H1 (cell line): ENCODE measurements at regions not wholly inside any gene's neighbourhood (a gene's known extent, or its start where the extent isn't known, plus 50 kb on each side); places are given as distances from the start of the nearest gene placed in this dataset.

ENCODE experiments used
- CTCF ChIA-PET: fragments of 300-600 bp; sonication (Branson Sonifier 250); formaldehyde crosslinking; loops from one replicate; lab custom pipeline; 2021; ENCODE audit not compliant: partially characterized antibody; lab: Charles Lee
- POLR2A ChIA-PET: fragments of 300-600 bp; sonication (Branson Sonifier 250); formaldehyde crosslinking; loops from one replicate; lab custom pipeline; 2021; ENCODE audit warnings: inconsistent platforms; ENCODE audit not compliant: partially characterized antibody; lab: Charles Lee
- DNase-seq, 2 experiments: peaks; one replicate each; pipeline versions ENCODE4 v3.0.0 to v3.0.0-alpha.2; 2010 to 2022; ENCODE audit warnings: low spot score in 2 of 2, low read depth in 1 of 2, mixed read lengths in 1 of 2
- FAIRE-seq: peaks from 2 replicates; lab custom pipeline; 2011; peaks lifted over from hg19 to GRCh38; lab: Jason Lieb, UNC
- H2AFZ ChIP-seq: 2 replicates; pipeline ENCODE4 v1.8.1; 2012; ENCODE audit warnings: low read length, inconsistent platforms
- H2AK5ac ChIP-seq: 2 replicates; pipeline ENCODE4 v1.6.1; 2013; ENCODE audit warnings: low read depth, low read length
- H2BK120ac ChIP-seq: replicated peaks from 2 replicates; pipeline ENCODE3; 2013; ENCODE audit warnings: low read depth, low read length, inconsistent platforms
- H2BK12ac ChIP-seq: 2 replicates; pipeline ENCODE4 v1.6.1; 2013; ENCODE audit warnings: low read depth, low read length
- H2BK15ac ChIP-seq: 2 replicates; pipeline ENCODE4 v1.6.1; 2013; ENCODE audit warnings: low read length
- H2BK20ac ChIP-seq: 2 replicates; pipeline ENCODE4 v1.6.1; 2013; ENCODE audit warnings: low read length
- H2BK5ac ChIP-seq: 2 replicates; pipeline ENCODE4 v1.6.1; 2013; ENCODE audit warnings: low read depth, low read length
- H3K14ac ChIP-seq: 2 replicates; pipeline ENCODE4 v1.6.1; 2013; ENCODE audit warnings: inconsistent platforms; ENCODE audit not compliant: insufficient read length
- H3K18ac ChIP-seq: 2 replicates; pipeline ENCODE4 v1.6.1; 2013; ENCODE audit warnings: low read length; ENCODE audit errors: extremely low read depth
- H3K23ac ChIP-seq: 2 replicates; pipeline ENCODE4 v1.6.1; 2013; ENCODE audit warnings: inconsistent platforms; ENCODE audit not compliant: insufficient read length
- H3K23me2 ChIP-seq: 2 replicates; pipeline ENCODE4 v1.6.1; 2013; ENCODE audit warnings: low read depth, low read length
- H3K27ac ChIP-seq: 2 replicates; pipeline ENCODE4 v1.6.1; 2011; ENCODE audit warnings: low read depth, low read length, inconsistent platforms
- H3K27me3 ChIP-seq, 4 experiments: replicated peaks in 1 of 4; 1 replicate in 1 of 4; 2 replicates in 3 of 4; pipeline versions ENCODE4 v1.6.1 to v1.8.1; 2011 to 2013; ENCODE audit warnings: low read length in 3 of 4, mild to moderate bottlenecking in 3 of 4, inconsistent platforms in 2 of 4, mixed read lengths in 2 of 4, moderate library complexity in 1 of 4; ENCODE audit not compliant: control insufficient read depth in 3 of 4, insufficient read depth in 3 of 4; ENCODE audit errors: extremely low read depth in 1 of 4
- H3K36me3 ChIP-seq, 4 experiments: 2 replicates each; pipeline versions ENCODE4 v1.6.1 to v1.8.1; 2011 to 2013; ENCODE audit warnings: mild to moderate bottlenecking in 4 of 4, low read length in 3 of 4, moderate library complexity in 2 of 4, control low read depth in 1 of 4, inconsistent platforms in 1 of 4; ENCODE audit not compliant: insufficient read depth in 4 of 4, control insufficient read depth in 2 of 4
- H3K4ac ChIP-seq: replicated peaks from 2 replicates; pipeline ENCODE3; 2013; ENCODE audit warnings: low read length, low read depth, mixed read lengths, inconsistent platforms; ENCODE audit not compliant: insufficient read length
- H3K4me1 ChIP-seq, 4 experiments: replicated peaks in 1 of 4; 1 replicate in 1 of 4; 2 replicates in 3 of 4; pipeline versions ENCODE4 v1.6.1 to v1.8.1; 2011 to 2013; ENCODE audit warnings: low read length in 3 of 4, inconsistent platforms in 2 of 4, mixed read lengths in 1 of 4; ENCODE audit not compliant: insufficient read depth in 4 of 4, control insufficient read depth in 3 of 4
- H3K4me2 ChIP-seq, 2 experiments: 2 replicates each; pipeline versions ENCODE4 v1.6.1 to v1.8.1; 2011 to 2013; ENCODE audit warnings: low read depth in 2 of 2, low read length in 2 of 2, control low read depth in 1 of 2, inconsistent platforms in 1 of 2, mild to moderate bottlenecking in 1 of 2; ENCODE audit not compliant: insufficient read depth in 1 of 2
- H3K4me3 ChIP-seq, 4 experiments: fragments of 200-600, 300-600 bp in 1 of 4; sonication (generic), shearing (Covaris generic), sonication (Bioruptor Twin) in 1 of 4; 2 replicates each; pipeline versions ENCODE4 v1.5.1 to v1.8.1; 2011 to 2016; ENCODE audit warnings: low read length in 4 of 4, low read depth in 3 of 4, control low read depth in 2 of 4, inconsistent platforms in 2 of 4, mild to moderate bottlenecking in 2 of 4, mixed read lengths in 1 of 4, moderate library complexity in 1 of 4; ENCODE audit not compliant: insufficient read depth in 2 of 4; ENCODE audit errors: extremely low read depth in 1 of 4
- H3K56ac ChIP-seq: replicated peaks from 2 replicates; pipeline ENCODE3; 2013; ENCODE audit warnings: low read depth, mild to moderate bottlenecking, mixed read lengths, low read length, inconsistent platforms; ENCODE audit not compliant: insufficient read length
- H3K79me1 ChIP-seq: 2 replicates; pipeline ENCODE4 v1.6.1; 2013; ENCODE audit warnings: low read depth, low read length, control low read depth
- H3K79me2 ChIP-seq, 2 experiments: 2 replicates each; pipeline versions ENCODE4 v1.6.1 to v1.8.1; 2012 to 2013; ENCODE audit warnings: low read length in 2 of 2, mild to moderate bottlenecking in 2 of 2, inconsistent platforms in 1 of 2; ENCODE audit not compliant: insufficient read depth in 2 of 2, control insufficient read depth in 1 of 2
- H3K9ac ChIP-seq, 4 experiments: replicated peaks in 1 of 4; 1 replicate in 1 of 4; 2 replicates in 3 of 4; pipeline versions ENCODE4 v1.6.1 to v1.8.1; 2011 to 2013; ENCODE audit warnings: low read depth in 3 of 4, low read length in 3 of 4, control low read depth in 2 of 4, mild to moderate bottlenecking in 2 of 4, moderate library complexity in 2 of 4, inconsistent platforms in 1 of 4; ENCODE audit errors: extremely low read depth in 1 of 4
- H3K9me3 ChIP-seq, 2 experiments: 2 replicates each; pipeline versions ENCODE4 v1.6.1 to v1.8.1; 2012 to 2013; ENCODE audit warnings: mild to moderate bottlenecking in 2 of 2, moderate library complexity in 2 of 2, control low read depth in 1 of 2, inconsistent platforms in 1 of 2, low read depth in 1 of 2, low read length in 1 of 2, mixed read lengths in 1 of 2; ENCODE audit not compliant: insufficient read depth in 2 of 2
- H4K20me1 ChIP-seq, 2 experiments: replicated peaks in 1 of 2; 2 replicates each; pipeline versions ENCODE3 to v1.8.1; 2011 to 2013; ENCODE audit warnings: inconsistent platforms in 2 of 2, low read length in 2 of 2, mild to moderate bottlenecking in 1 of 2; ENCODE audit not compliant: insufficient read depth in 2 of 2, control insufficient read depth in 1 of 2
- H4K5ac ChIP-seq: 2 replicates; pipeline ENCODE4 v1.6.1; 2013; ENCODE audit warnings: low read length, low read depth, mixed read lengths, inconsistent platforms; ENCODE audit not compliant: insufficient read length
- H4K8ac ChIP-seq: 2 replicates; pipeline ENCODE4 v1.8.0; 2013; ENCODE audit warnings: mild to moderate bottlenecking, moderate library complexity, low read length, inconsistent platforms; ENCODE audit not compliant: insufficient read depth; ENCODE audit errors: extremely low read depth
- H4K91ac ChIP-seq: replicated peaks from 2 replicates; pipeline ENCODE3; 2013; ENCODE audit warnings: low read length, mixed read lengths, inconsistent platforms; ENCODE audit not compliant: insufficient read length
- BRCA1 ChIP-seq: IDR thresholded peaks from 2 replicates; pipeline ENCODE4 v1.6.1; 2012; ENCODE audit warnings: low read depth, low read length, improper control_type of control experiment
- GTF2F1 ChIP-seq: IDR thresholded peaks from 2 replicates; pipeline ENCODE4 v1.6.1; 2012; ENCODE audit warnings: low read depth, low read length, improper control_type of control experiment, borderline replicate concordance
- KDM4A ChIP-seq: IDR thresholded peaks from one replicate; pipeline ENCODE4 v1.7.1; 2012; ENCODE audit warnings: low read depth, mild to moderate bottlenecking, moderate library complexity, low read length, inconsistent platforms; ENCODE audit not compliant: severe bottlenecking
- PHF8 ChIP-seq: fragments of 200-600 bp; sonication (generic); conservative IDR thresholded peaks from 2 replicates; pipeline ENCODE4 v1.7.1; 2012; ENCODE audit warnings: low read depth, mild to moderate bottlenecking, inconsistent platforms, low read length, moderate library complexity
- RAD21 ChIP-seq, 2 experiments: IDR thresholded peaks in 1 of 2; conservative IDR thresholded peaks in 1 of 2; 2 replicates each; pipeline ENCODE4 v1.6.1; 2011; ENCODE audit warnings: low read depth in 2 of 2, low read length in 2 of 2, improper control_type of control experiment in 1 of 2, inconsistent platforms in 1 of 2, mild to moderate bottlenecking in 1 of 2, moderate library complexity in 1 of 2
- RXRA ChIP-seq: IDR thresholded peaks from 2 replicates; pipeline ENCODE4 v1.6.1; 2011; ENCODE audit warnings: low read depth, mild to moderate bottlenecking, low read length, moderate library complexity; ENCODE audit not compliant: insufficient read depth
- SP1 ChIP-seq: IDR thresholded peaks from 2 replicates; pipeline ENCODE4 v1.6.1; 2011; ENCODE audit warnings: low read depth, low read length
- TBP ChIP-seq: IDR thresholded peaks from 2 replicates; pipeline ENCODE4 v1.6.1; 2011; ENCODE audit warnings: low read depth, low read length, improper control_type of control experiment
- WGBS, 2 experiments: shearing (Covaris generic) in 1 of 2; methylation state at CpG; one replicate each; pipeline versions ENCODE4 v1.1.6 to v1.1.7; 2013 to 2015; ENCODE audit warnings: low lambda C conversion rate in 2 of 2, mixed read lengths in 2 of 2, inconsistent platforms in 1 of 2, low coverage in 1 of 2, missing lambda C conversion rate in 1 of 2; ENCODE audit not compliant: insufficient replicate concordance in 2 of 2, insufficient coverage in 1 of 2, insufficient read length in 1 of 2; ENCODE audit errors: extremely low coverage in 1 of 2, missing lambda C conversion rate in 1 of 2; 5-methylcytosine and 5-hydroxymethylcytosine counted together
- TF ChIP-seq, protein P1 (sequence below): IDR thresholded peaks from 2 replicates; pipeline ENCODE4 v1.6.1; 2011; ENCODE audit warnings: low read depth, mild to moderate bottlenecking, low read length; ENCODE audit not compliant: insufficient read depth
- TF ChIP-seq, protein P2 (sequence below): IDR thresholded peaks from 2 replicates; pipeline ENCODE4 v1.6.1; 2012; ENCODE audit warnings: inconsistent platforms
- TF ChIP-seq, protein P3 (sequence below), 3 experiments: IDR thresholded peaks; 1 replicate in 2 of 3; 2 replicates in 1 of 3; pipeline versions ENCODE4 v1.5.1 to v1.6.1; 2011; ENCODE audit warnings: low read length in 3 of 3, mild to moderate bottlenecking in 3 of 3, inconsistent platforms in 2 of 3, low read depth in 1 of 3, moderate library complexity in 1 of 3; ENCODE audit not compliant: insufficient read depth in 1 of 3; ENCODE audit errors: control extremely low read depth in 1 of 3

DNA sequence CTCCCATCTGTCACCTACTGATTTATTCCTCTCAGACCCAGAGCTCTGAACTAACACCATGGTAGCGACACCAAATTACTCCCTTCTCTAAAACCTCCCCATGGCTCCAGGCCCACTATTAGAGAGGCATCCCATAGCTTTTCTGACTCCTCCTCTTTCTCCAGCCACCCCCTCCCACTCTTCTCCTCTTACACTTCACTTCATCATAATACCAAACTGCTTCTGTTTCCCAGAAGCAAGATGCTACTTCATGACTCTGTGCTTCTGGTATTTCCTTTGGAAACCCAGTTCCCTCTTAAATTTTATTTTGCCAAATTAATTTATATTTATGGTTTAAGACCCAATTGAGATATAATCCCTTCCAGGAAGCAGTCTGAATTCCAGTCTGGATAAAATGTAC lies 465.1 kb upstream of the PDZRN3 start:
- POLR2A ChIA-PET, result no interaction called here
- H4K8ac ChIP-seq, result no peak overlapping the region
- no peak overlapping the region for H3K27ac ChIP-seq
- TF ChIP-seq KDM4A, result no peak
- TF ChIP-seq PHF8, result no peak
- TF ChIP-seq RAD21 (IDR thresholded peaks at IDR 0.05 in 1 of 2, conservative IDR thresholded peaks at IDR 0.05 in 1 of 2; ENCODE audit: low read depth in 2 of 2, low read length in 2 of 2), result no peak
- TF ChIP-seq, protein P1, sequence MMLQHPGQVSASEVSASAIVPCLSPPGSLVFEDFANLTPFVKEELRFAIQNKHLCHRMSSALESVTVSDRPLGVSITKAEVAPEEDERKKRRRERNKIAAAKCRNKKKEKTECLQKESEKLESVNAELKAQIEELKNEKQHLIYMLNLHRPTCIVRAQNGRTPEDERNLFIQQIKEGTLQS, result no peak
- TF ChIP-seq, protein P2, sequence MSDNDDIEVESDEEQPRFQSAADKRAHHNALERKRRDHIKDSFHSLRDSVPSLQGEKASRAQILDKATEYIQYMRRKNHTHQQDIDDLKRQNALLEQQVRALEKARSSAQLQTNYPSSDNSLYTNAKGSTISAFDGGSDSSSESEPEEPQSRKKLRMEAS, result no peak
- no peak for TF ChIP-seq RXRA
- TF ChIP-seq, protein P3, sequence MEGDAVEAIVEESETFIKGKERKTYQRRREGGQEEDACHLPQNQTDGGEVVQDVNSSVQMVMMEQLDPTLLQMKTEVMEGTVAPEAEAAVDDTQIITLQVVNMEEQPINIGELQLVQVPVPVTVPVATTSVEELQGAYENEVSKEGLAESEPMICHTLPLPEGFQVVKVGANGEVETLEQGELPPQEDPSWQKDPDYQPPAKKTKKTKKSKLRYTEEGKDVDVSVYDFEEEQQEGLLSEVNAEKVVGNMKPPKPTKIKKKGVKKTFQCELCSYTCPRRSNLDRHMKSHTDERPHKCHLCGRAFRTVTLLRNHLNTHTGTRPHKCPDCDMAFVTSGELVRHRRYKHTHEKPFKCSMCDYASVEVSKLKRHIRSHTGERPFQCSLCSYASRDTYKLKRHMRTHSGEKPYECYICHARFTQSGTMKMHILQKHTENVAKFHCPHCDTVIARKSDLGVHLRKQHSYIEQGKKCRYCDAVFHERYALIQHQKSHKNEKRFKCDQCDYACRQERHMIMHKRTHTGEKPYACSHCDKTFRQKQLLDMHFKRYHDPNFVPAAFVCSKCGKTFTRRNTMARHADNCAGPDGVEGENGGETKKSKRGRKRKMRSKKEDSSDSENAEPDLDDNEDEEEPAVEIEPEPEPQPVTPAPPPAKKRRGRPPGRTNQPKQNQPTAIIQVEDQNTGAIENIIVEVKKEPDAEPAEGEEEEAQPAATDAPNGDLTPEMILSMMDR (IDR thresholded peaks at IDR 0.05; ENCODE audit: control extremely low read depth in 1 of 3, insufficient read depth in 1 of 3, low read depth in 1 of 3, low read length in 3 of 3), result no peak
- TF ChIP-seq TBP, result no peak
- TF ChIP-seq SP1, result no peak
- TF ChIP-seq BRCA1, result no peak
- TF ChIP-seq GTF2F1, result no peak

More for the DNA sequence above, 465.1 kb upstream of the PDZRN3 start:
- WGBS, 2 experiments, result 67% methylated on average over 1 of the region's 1 CpG; no CpG with 5 or more reads in 1 of the 2 experiments
- H3K23ac ChIP-seq, result no peak overlapping the region
- H2AK5ac ChIP-seq, result no peak overlapping the region
- H4K91ac ChIP-seq, result no peak overlapping the region
- H3K14ac ChIP-seq, result no peak overlapping the region
- H3K36me3 ChIP-seq, result no peaks in the 10 kb centered on the region
- no peaks in the 10 kb centered on the region for H3K79me1 ChIP-seq
- DNase-seq (no peak), FAIRE-seq (no peak)
- H3K23me2 ChIP-seq, result no peaks in the 10 kb centered on the region
- no peak overlapping the region for H2BK12ac ChIP-seq
- H4K5ac ChIP-seq, result no peak overlapping the region
- no peaks in the 10 kb centered on the region for H3K9me3 ChIP-seq
- H3K4me2 ChIP-seq, result no peak overlapping the region
- H2BK5ac ChIP-seq, result no peak overlapping the region
- H2BK15ac ChIP-seq, result no peak overlapping the region
- no peak overlapping the region for H2BK120ac ChIP-seq
- H3K79me2 ChIP-seq, result no peaks in the 10 kb centered on the region
- H3K4ac ChIP-seq, result no peak overlapping the region
- H3K56ac ChIP-seq, result no peak overlapping the region
- no peaks in the 10 kb centered on the region for H3K4me1 ChIP-seq
- no peak overlapping the region for H2AFZ ChIP-seq
- no peaks in the 10 kb centered on the region for H4K20me1 ChIP-seq
- H3K4me3 ChIP-seq, result no peak overlapping the region
- no peaks in the 10 kb centered on the region for H3K27me3 ChIP-seq
- H3K18ac ChIP-seq, result no peak overlapping the region
- CTCF ChIA-PET, result no interaction called here
- no peak overlapping the region for H3K9ac ChIP-seq
- no peak overlapping the region for H2BK20ac ChIP-seq
